SK-N-SH treated with all-trans-retinoic acid at 6 μM for 48 hours (cell line): ENCODE measurements at regions not wholly inside any gene's neighbourhood (a gene's known extent, or its start where the extent isn't known, plus 50 kb on each side); places are given as distances from the start of the nearest gene placed in this dataset.

Experiments used
- ATAC-seq: fragments of 200-7000 bp; cut with Tn5 transposase; 3 replicates; pipeline ENCODE4 v1.9.1; 2020; ENCODE audit warnings: mild to moderate bottlenecking, moderate library complexity
- ARNTL ChIP-seq: fragments of 450-650 bp; formaldehyde crosslinking; IDR thresholded peaks from 2 replicates; pipeline ENCODE4 v1.5.0; 2020; ENCODE audit warnings: low read depth, mild to moderate bottlenecking, moderate library complexity, borderline replicate concordance
- BACH2 ChIP-seq: fragments of 250-450 bp; sonication (Bioruptor Pico); IDR thresholded peaks from 2 replicates; pipeline ENCODE4 v1.9.0; 2021; ENCODE audit warnings: mild to moderate bottlenecking, borderline replicate concordance
- CREB5 ChIP-seq: fragments of 250-450 bp; sonication (Bioruptor Pico); IDR thresholded peaks from 2 replicates; pipeline ENCODE4 v1.5.1; 2020; ENCODE audit warnings: low read depth, mild to moderate bottlenecking, moderate library complexity
- CSDC2 ChIP-seq: fragments of 250-450 bp; sonication (Bioruptor Pico); IDR thresholded peaks from 2 replicates; pipeline ENCODE4 v1.5.0; 2020; ENCODE audit warnings: mild to moderate bottlenecking, moderate library complexity
- ESRRG ChIP-seq: fragments of 250-450 bp; sonication (Bioruptor Pico); IDR thresholded peaks from 2 replicates; pipeline ENCODE4 v1.6.1; 2021; ENCODE audit warnings: mild to moderate bottlenecking
- GLIS3 ChIP-seq: fragments of 250-450 bp; sonication (Bioruptor Pico); IDR thresholded peaks from 2 replicates; pipeline ENCODE4 v1.5.0; 2020; ENCODE audit warnings: mild to moderate bottlenecking, moderate library complexity
- ISL1 ChIP-seq: fragments of 250-450 bp; sonication (Bioruptor Pico); IDR thresholded peaks from 2 replicates; pipeline ENCODE4 v2.1.2; 2022; ENCODE audit warnings: mild to moderate bottlenecking, moderate library complexity
- OSR1 ChIP-seq: fragments of 250-450 bp; sonication (Bioruptor Pico); IDR thresholded peaks from 2 replicates; pipeline ENCODE4 v1.8.0; 2022; ENCODE audit warnings: moderate library complexity, mild to moderate bottlenecking, inconsistent platforms
- RARB ChIP-seq: fragments of 250-450 bp; sonication (Bioruptor Pico); IDR thresholded peaks from 2 replicates; pipeline ENCODE4 v1.8.0; 2021; ENCODE audit warnings: mild to moderate bottlenecking, moderate library complexity
- SNAI2 ChIP-seq: fragments of 250-450 bp; sonication (Bioruptor Pico); IDR thresholded peaks from 2 replicates; pipeline ENCODE4 v1.5.0; 2020; ENCODE audit warnings: mild to moderate bottlenecking, moderate library complexity
- TCF4 ChIP-seq: fragments of 250-450 bp; sonication (Bioruptor Pico); IDR thresholded peaks from 2 replicates; pipeline ENCODE4 v1.8.0; 2021; ENCODE audit warnings: mild to moderate bottlenecking, moderate library complexity, borderline replicate concordance
- TOX ChIP-seq: fragments of 250-450 bp; sonication (Bioruptor Pico); IDR thresholded peaks from 2 replicates; pipeline ENCODE4 v1.8.0; 2021; ENCODE audit warnings: mild to moderate bottlenecking, moderate library complexity, borderline replicate concordance
- ZC3H10 ChIP-seq: fragments of 250-450 bp; sonication (Bioruptor Pico); IDR thresholded peaks from 2 replicates; pipeline ENCODE4 v1.5.1; 2021; ENCODE audit warnings: mild to moderate bottlenecking, moderate library complexity
- ZFP3 ChIP-seq: fragments of 250-450 bp; sonication (Bioruptor Pico); IDR thresholded peaks from 2 replicates; pipeline ENCODE4 v1.5.0; 2020; ENCODE audit warnings: mild to moderate bottlenecking, moderate library complexity
- ZFP30 ChIP-seq: fragments of 450-650 bp; formaldehyde crosslinking; IDR thresholded peaks from 2 replicates; pipeline ENCODE4 v1.5.0; 2022; ENCODE audit warnings: mild to moderate bottlenecking, moderate library complexity
- ZNF565 ChIP-seq: fragments of 450-650 bp; formaldehyde crosslinking; conservative IDR thresholded peaks from 2 replicates; pipeline ENCODE4 v1.5.0; 2020; ENCODE audit warnings: low read depth, mild to moderate bottlenecking, moderate library complexity
- ZNF70 ChIP-seq: fragments of 450-650 bp; formaldehyde crosslinking; IDR thresholded peaks from 2 replicates; pipeline ENCODE4 v1.5.0; 2020; ENCODE audit warnings: mild to moderate bottlenecking, moderate library complexity
- ZNF8 ChIP-seq: fragments of 450-650 bp; formaldehyde crosslinking; IDR thresholded peaks from 2 replicates; pipeline ENCODE4 v1.5.0; 2020; ENCODE audit warnings: mild to moderate bottlenecking, moderate library complexity
- TF ChIP-seq, protein P1 (sequence below): fragments of 250-450 bp; sonication (Bioruptor Pico); IDR thresholded peaks from 2 replicates; pipeline ENCODE4 v1.8.0; 2020; ENCODE audit warnings: mild to moderate bottlenecking, moderate library complexity, borderline replicate concordance
- TF ChIP-seq, protein P2 (sequence below): fragments of 250-450 bp; sonication (Bioruptor Pico); IDR thresholded peaks from 2 replicates; pipeline ENCODE4 v1.5.1; 2021; ENCODE audit warnings: mild to moderate bottlenecking, moderate library complexity
- TF ChIP-seq, protein P3 (sequence below): fragments of 250-450 bp; sonication (Bioruptor Pico); IDR thresholded peaks from 2 replicates; pipeline ENCODE4 v1.5.0; 2020; ENCODE audit warnings: mild to moderate bottlenecking, moderate library complexity

DNA sequence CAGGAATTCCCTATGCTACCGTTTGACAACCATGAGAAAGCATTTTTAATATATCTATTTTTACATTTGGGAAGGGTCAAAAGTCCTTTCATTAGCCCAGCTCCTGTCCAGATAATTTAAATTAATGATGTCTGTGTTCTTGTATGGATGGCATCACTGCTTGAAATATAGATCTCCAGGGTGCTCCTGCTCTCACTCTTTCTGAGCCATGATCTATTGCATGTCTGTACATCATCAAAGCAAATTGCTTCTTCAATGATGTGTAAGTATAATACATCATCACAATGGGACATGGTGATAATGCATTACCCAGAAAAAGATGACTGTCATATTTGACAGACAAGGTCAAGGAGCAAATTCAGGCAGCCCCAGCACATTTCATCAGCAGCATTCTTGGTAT is 223.6 kb upstream of the CNTN6 start:
- no peak for ATAC-seq
- TF ChIP-seq ZNF565 (CRISPR knock-in tag) = no peak

DNA sequence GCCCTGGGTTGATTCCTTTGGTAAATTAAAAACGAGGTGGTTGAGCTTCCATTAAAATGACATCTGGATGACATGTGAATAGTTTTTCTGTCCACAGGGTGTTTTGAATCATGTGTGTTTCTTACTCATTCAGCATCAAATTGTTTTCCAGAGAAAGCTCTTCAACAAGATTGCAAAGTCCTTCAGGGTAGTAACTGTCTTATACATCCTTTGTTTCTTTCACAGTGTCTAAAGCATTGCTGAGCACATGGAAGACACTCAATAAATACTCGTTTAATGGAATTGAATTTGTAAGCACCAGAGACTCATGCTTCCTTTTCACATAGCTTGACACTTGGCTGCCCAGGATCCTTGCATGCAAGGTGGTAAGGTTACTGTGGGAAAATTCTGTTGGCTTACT is 223.1 kb upstream of the CNTN6 start:
- no peak for ATAC-seq
- TF ChIP-seq OSR1 (no peak), ZNF565 (CRISPR knock-in tag) (no peak), ESRRG (CRISPR knock-in tag) (no peak)

GRCh38 chr3:871651-872050 is 221.2 kb upstream of the CNTN6 start:
- ATAC-seq = no peak
- TF ChIP-seq ISL1 = no peak
- no peak for TF ChIP-seq SNAI2 (CRISPR knock-in tag)
- TF ChIP-seq ZNF565 (CRISPR knock-in tag) = no peak
- TF ChIP-seq CREB5 (CRISPR knock-in tag) = no peak
- TF ChIP-seq ARNTL (CRISPR knock-in tag) = no peak
- no peak for TF ChIP-seq TOX (CRISPR knock-in tag)
- TF ChIP-seq, protein P1, sequence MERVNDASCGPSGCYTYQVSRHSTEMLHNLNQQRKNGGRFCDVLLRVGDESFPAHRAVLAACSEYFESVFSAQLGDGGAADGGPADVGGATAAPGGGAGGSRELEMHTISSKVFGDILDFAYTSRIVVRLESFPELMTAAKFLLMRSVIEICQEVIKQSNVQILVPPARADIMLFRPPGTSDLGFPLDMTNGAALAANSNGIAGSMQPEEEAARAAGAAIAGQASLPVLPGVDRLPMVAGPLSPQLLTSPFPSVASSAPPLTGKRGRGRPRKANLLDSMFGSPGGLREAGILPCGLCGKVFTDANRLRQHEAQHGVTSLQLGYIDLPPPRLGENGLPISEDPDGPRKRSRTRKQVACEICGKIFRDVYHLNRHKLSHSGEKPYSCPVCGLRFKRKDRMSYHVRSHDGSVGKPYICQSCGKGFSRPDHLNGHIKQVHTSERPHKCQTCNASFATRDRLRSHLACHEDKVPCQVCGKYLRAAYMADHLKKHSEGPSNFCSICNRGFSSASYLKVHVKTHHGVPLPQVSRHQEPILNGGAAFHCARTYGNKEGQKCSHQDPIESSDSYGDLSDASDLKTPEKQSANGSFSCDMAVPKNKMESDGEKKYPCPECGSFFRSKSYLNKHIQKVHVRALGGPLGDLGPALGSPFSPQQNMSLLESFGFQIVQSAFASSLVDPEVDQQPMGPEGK (CRISPR knock-in tag) = no peak
- TF ChIP-seq RARB (CRISPR knock-in tag) = no peak
- no peak for TF ChIP-seq ZNF8
- no peak for TF ChIP-seq OSR1
- no peak for TF ChIP-seq ZNF70 (CRISPR knock-in tag)
- TF ChIP-seq ZFP30 (CRISPR knock-in tag) = no peak
- no peak for TF ChIP-seq GLIS3 (CRISPR knock-in tag)
- TF ChIP-seq TCF4 = no peak
- TF ChIP-seq BACH2 (CRISPR knock-in tag) = no peak
- no peak for TF ChIP-seq ZC3H10 (CRISPR knock-in tag)
- no peak for TF ChIP-seq ZFP3 (CRISPR knock-in tag)
- no peak for TF ChIP-seq CSDC2 (CRISPR knock-in tag)
- TF ChIP-seq, all 23 proteins: peak for 0

- no peak for ATAC-seq
- TF ChIP-seq TCF4 = no peak
- TF ChIP-seq, protein P1 (CRISPR knock-in tag) = no peak
- no peak for TF ChIP-seq ZNF8
- no peak for TF ChIP-seq TOX (CRISPR knock-in tag)
- no peak for TF ChIP-seq ZNF70 (CRISPR knock-in tag)
- TF ChIP-seq SNAI2 (CRISPR knock-in tag) = no peak
- TF ChIP-seq ISL1 = no peak
- no peak for TF ChIP-seq ARNTL (CRISPR knock-in tag)
- no peak for TF ChIP-seq CSDC2 (CRISPR knock-in tag)
- TF ChIP-seq, protein P2, sequence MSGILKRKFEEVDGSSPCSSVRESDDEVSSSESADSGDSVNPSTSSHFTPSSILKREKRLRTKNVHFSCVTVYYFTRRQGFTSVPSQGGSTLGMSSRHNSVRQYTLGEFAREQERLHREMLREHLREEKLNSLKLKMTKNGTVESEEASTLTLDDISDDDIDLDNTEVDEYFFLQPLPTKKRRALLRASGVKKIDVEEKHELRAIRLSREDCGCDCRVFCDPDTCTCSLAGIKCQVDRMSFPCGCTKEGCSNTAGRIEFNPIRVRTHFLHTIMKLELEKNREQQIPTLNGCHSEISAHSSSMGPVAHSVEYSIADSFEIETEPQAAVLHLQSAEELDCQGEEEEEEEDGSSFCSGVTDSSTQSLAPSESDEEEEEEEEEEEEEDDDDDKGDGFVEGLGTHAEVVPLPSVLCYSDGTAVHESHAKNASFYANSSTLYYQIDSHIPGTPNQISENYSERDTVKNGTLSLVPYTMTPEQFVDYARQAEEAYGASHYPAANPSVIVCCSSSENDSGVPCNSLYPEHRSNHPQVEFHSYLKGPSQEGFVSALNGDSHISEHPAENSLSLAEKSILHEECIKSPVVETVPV (CRISPR knock-in tag) = no peak
- TF ChIP-seq GLIS3 (CRISPR knock-in tag) = no peak
- no peak for TF ChIP-seq RARB (CRISPR knock-in tag)
- TF ChIP-seq ZC3H10 (CRISPR knock-in tag) = no peak
- TF ChIP-seq, protein P3, sequence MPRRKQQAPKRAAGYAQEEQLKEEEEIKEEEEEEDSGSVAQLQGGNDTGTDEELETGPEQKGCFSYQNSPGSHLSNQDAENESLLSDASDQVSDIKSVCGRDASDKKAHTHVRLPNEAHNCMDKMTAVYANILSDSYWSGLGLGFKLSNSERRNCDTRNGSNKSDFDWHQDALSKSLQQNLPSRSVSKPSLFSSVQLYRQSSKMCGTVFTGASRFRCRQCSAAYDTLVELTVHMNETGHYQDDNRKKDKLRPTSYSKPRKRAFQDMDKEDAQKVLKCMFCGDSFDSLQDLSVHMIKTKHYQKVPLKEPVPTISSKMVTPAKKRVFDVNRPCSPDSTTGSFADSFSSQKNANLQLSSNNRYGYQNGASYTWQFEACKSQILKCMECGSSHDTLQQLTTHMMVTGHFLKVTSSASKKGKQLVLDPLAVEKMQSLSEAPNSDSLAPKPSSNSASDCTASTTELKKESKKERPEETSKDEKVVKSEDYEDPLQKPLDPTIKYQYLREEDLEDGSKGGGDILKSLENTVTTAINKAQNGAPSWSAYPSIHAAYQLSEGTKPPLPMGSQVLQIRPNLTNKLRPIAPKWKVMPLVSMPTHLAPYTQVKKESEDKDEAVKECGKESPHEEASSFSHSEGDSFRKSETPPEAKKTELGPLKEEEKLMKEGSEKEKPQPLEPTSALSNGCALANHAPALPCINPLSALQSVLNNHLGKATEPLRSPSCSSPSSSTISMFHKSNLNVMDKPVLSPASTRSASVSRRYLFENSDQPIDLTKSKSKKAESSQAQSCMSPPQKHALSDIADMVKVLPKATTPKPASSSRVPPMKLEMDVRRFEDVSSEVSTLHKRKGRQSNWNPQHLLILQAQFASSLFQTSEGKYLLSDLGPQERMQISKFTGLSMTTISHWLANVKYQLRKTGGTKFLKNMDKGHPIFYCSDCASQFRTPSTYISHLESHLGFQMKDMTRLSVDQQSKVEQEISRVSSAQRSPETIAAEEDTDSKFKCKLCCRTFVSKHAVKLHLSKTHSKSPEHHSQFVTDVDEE (CRISPR knock-in tag) = no peak
- no peak for TF ChIP-seq CREB5 (CRISPR knock-in tag)
- no peak for TF ChIP-seq OSR1
- no peak for TF ChIP-seq BACH2 (CRISPR knock-in tag)
- no peak for TF ChIP-seq ZFP3 (CRISPR knock-in tag)
- no peak for TF ChIP-seq ZFP30 (CRISPR knock-in tag)
- TF ChIP-seq, all 23 proteins: peak for 0
Observed at GRCh38 chr3:877001-877400, 215.8 kb upstream of the CNTN6 start.
